HG03097 (cell line): ENCODE measurements at regions not wholly inside any gene's neighbourhood (a gene's known extent, or its start where the extent isn't known, plus 50 kb on each side); places are given as distances from the start of the nearest gene placed in this dataset.

Source experiments
- ATAC-seq: cut with Tn5 transposase; IDR thresholded peaks from one replicate; pipeline ENCODE4 v1.9.1; 2021; ENCODE audit not compliant: unreplicated experiment, low FRiP score

- no peak for ATAC-seq
These were observed 116.6 kb upstream of the MAFB start for GRCh38 chr20:40805592-40805991.

GRCh38 chr20:40806929-40807820, 118.1 kb upstream of the MAFB start:
- ATAC-seq, result no peak

- no peak for ATAC-seq
These were observed 118.8 kb upstream of the MAFB start for GRCh38 chr20:40807821-40808170.

GRCh38 chr20:40808936-40809335, 119.9 kb upstream of the MAFB start:
- ATAC-seq, result no peak

DNA sequence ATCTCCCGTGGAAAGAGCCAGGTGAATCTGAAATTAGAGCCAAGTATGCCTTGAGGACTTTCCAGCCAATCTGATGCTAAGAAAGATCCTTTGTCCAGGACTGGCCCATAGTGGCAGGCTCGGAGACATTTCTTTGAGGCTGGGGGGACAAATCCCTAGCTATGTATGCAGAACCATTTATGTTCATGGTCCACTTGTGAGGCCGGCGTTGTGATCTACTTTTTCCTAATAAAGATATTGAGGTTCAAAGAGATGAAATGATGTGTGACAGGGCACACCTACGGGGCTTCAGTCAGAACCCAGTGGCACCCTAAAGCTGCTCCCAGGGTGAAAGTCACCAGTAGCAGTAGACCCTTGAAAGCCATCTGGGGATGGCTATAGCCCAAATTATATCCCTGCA, 120.3 kb upstream of the MAFB start:
- no peak for ATAC-seq

GRCh38 chr20:40810332-40811000, 121.4 kb upstream of the MAFB start:
- no peak for ATAC-seq

GRCh38 chr20:40811004-40811403, 122.0 kb upstream of the MAFB start:
- no peak for ATAC-seq

- no peak for ATAC-seq
These were observed 122.8 kb upstream of the MAFB start for GRCh38 chr20:40811660-40812414.

- no peak for ATAC-seq
These were observed 123.4 kb upstream of the MAFB start for GRCh38 chr20:40812415-40812925.

DNA sequence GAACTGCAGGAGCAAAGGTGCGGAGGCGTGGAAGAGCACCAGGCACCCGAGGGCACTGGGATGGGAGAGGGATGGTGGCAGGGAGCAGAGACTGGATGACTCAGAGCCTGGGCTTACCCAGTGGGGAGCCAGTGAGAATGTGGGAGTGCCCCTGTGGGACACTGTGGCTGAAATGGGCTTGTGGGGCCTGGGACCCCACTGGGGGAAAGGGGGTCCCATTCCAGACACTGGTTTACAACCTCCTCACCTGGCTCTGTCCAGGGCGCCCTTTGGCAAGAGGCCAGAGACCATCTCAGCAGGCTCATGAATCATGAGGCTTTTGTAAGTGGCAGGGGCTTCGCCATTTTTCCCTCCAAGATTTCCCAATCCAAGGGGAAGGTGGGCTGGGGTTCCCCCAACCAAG, 124.0 kb upstream of the MAFB start:
- ATAC-seq, result no peak

DNA sequence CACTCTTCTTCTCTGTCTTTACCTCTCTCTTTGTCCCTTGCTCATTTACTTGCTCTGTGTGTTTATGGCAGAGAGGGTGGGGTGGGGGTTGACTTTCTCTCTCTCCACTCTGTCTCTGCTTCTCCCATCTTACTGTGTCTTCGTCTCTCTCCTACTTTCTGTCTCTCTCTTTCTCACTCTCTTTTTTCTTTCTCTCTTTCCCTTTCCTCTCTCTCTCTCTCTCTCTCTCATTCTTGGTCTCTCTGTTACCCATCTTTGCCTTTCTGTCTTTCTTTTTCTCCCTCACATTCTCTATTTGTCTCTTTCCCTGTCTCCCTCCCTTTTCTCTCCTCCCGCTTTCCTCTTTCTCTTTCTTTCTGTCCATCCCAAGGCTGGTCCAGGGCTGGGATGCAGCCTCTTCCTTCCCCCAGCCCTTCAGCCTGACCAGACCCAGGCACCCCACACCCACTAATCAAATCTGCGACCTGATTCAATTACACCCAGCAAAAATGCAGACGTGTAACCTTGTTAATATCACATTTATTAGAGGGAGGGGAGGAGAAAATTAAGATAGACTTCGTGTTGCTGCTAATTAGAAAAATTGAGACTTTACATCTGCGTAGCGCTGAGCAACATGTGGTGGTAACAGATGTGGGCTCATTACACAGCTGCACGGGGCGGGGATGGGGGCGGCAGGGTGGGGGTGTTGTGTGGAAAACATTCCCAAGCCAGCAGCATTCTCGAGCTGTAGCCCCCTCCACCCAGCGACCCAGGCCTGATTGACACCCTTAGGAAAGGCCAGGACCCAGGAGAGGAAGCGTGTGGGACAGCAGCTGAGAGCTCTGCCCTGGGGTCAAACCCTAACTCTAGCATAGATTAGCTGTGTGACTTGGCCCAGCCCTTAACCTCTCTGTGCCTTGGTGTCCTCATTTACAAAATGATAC, 124.9 kb upstream of the MAFB start:
- ATAC-seq, result no peak

DNA sequence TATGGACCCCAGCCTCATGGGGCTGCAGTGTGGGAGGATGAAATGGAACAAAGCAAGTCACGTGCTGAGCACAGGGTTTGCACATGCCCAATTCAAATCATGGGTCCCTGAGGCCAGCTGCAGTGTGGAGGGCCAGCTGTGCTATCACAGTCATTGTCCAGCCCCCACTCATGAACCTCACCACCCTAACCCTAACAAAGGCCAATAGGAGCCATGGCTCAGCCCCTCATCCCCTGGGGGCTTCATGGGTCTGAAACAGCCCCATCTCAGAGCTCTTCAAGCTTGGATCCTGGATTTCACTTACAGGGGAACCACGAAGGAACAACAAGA, 125.6 kb upstream of the MAFB start:
- no peak for ATAC-seq

GRCh38 chr20:40815156-40816038, 126.4 kb upstream of the MAFB start:
- ATAC-seq, result no peak

DNA sequence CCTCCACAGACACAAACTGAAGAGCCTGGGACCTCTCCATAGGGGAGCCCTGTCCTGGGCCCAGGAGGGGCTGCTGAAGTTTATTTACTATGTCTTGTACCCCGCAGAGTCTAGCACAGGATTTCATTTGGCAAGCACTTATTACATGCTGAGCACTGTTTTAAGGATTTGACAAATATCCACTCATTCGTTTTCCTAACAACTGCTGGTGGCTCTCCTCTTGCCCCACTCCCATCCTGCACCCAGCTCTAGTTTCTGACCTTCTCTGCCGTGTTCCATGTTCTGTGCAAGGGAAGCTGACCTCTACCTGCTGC, 127.0 kb upstream of the MAFB start:
- no peak for ATAC-seq

DNA sequence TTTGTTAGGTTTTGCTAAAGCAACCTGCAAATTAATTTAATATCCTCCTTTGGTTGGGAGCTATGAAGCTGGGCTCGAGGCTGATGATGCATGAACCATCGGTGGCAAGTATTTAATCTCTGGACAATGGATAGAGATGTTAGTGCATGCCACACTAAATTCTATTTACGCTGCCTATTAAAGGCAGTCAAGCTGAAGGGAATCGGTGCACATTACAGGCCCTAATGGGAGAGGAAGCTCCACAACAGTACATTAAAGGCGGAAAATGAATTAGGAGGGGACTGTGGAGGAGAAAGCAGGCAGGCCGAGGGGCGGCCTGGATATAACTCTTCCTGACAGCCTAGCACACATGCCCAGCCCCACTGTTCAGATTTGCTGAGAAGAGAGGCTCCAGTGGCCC, 132.4 kb upstream of the MAFB start:
- ATAC-seq, result no peak

DNA sequence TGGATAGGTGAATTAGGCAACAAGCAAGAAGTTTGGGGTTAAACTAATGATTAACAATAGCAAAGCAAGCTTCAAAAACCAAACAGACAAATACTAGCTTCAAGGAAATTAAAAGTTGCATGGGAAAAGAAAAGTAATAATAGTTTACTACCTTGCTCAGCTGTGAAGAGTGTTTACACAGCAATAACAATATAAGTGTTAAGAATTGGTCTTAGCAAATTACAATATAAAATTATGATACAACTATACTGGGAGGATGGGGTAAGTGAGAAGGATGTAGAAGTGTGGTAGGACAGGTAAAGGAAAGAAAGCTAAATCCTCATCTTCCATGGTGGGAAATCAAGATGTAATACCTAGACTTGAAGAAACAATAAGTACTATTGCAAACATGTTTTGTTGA, 137.7 kb upstream of the MAFB start:
- ATAC-seq, result no peak

DNA sequence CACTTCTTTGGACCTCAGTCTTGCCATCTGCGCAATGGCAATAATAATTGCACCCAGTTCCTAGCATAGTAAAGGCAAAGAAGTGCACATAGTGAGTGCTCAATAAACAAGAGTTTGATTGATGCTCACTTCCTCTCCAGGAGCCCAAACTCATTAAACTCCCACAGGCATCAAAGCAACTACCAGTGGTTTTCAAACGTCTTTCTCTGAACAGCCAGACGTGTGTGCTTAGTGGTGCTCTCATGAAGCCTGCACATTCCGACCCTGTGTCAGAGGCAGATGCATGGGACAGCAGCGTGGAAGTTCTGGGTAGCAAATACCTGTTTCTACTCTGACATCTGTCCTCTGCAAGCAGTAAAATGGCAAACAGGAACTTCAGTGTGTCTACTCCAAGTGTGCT, 146.3 kb upstream of the MAFB start:
- no peak for ATAC-seq

- ATAC-seq, result no peak
These were observed 149.5 kb upstream of the MAFB start for GRCh38 chr20:40838509-40838908.

GRCh38 chr20:40843251-40843650, 154.2 kb upstream of the MAFB start:
- ATAC-seq, result no peak

DNA sequence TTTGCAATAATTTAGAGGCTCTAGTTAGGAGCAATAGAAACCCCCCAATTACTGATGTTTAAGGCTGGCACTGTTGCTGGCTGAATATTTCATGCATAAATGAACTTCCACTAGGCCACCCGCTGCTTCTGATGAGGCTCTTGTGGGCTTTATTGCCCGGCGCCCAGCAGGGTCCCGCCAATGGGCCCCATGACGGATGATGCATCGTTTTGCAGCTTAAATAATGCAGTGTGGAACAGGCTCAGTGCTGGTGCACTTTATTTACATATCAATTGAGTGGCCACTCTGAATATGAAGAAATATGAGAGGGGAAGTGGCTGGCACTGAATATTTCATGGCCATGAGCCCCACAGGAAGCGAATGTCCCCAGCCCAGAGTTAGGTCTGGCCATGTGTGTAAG, 155.3 kb upstream of the MAFB start:
- no peak for ATAC-seq
